Astrocyte (in vitro differentiated cells and primary cell): ENCODE measurements at regions not wholly inside any gene's neighbourhood (a gene's known extent, or its start where the extent isn't known, plus 50 kb on each side); places are given as distances from the start of the nearest gene placed in this dataset.
"Not testable (repeated sequence)": the region's sequence is repeated elsewhere in the genome, so short reads cannot be mapped to it uniquely, and the experiment has no call there.

Experiments used
- DNase-seq: peaks from one replicate; pipeline ENCODE4 v3.0.0-alpha.2; 2010; ENCODE audit warnings: low read depth
- FAIRE-seq: peaks from 2 replicates; lab custom pipeline; 2011; peaks lifted over from hg19 to GRCh38; lab: Jason Lieb, UNC
- H2AFZ ChIP-seq: 2 replicates; pipeline ENCODE4 v1.6.0; 2012; ENCODE audit warnings: low read depth, low read length, inconsistent platforms
- H3K27ac ChIP-seq: 2 replicates; pipeline ENCODE4 v1.5.1; 2011; ENCODE audit warnings: low read depth, low read length, inconsistent platforms
- H3K27me3 ChIP-seq: 2 replicates; pipeline ENCODE4 v1.6.0; 2011; ENCODE audit warnings: low read length, inconsistent platforms; ENCODE audit not compliant: insufficient read depth
- H3K36me3 ChIP-seq: 2 replicates; pipeline ENCODE4 v1.5.1; 2011; ENCODE audit warnings: low read length, inconsistent platforms; ENCODE audit not compliant: insufficient read depth
- H3K4me1 ChIP-seq: 2 replicates; pipeline ENCODE4 v1.5.1; 2011; ENCODE audit warnings: low read length, inconsistent platforms; ENCODE audit not compliant: insufficient read depth
- H3K4me2 ChIP-seq: 2 replicates; pipeline ENCODE4 v1.6.0; 2012; ENCODE audit warnings: low read length, inconsistent platforms
- H3K4me3 ChIP-seq: 2 replicates; pipeline ENCODE4 v1.5.1; 2011; ENCODE audit warnings: low read depth, mild to moderate bottlenecking, low read length, inconsistent platforms; ENCODE audit not compliant: insufficient read depth
- H3K79me2 ChIP-seq: 2 replicates; pipeline ENCODE4 v1.6.0; 2012; ENCODE audit warnings: mild to moderate bottlenecking, low read length, inconsistent platforms; ENCODE audit not compliant: insufficient read depth
- H3K9ac ChIP-seq: 2 replicates; pipeline ENCODE4 v1.6.0; 2012; ENCODE audit warnings: mild to moderate bottlenecking, low read length, inconsistent platforms
- H3K9me3 ChIP-seq: 2 replicates; pipeline ENCODE4 v1.5.1; 2012; ENCODE audit warnings: low read depth, mild to moderate bottlenecking, low read length, inconsistent platforms; ENCODE audit not compliant: insufficient read depth
- H4K20me1 ChIP-seq: 2 replicates; pipeline ENCODE4 v1.6.0; 2012; ENCODE audit warnings: low read length, inconsistent platforms; ENCODE audit not compliant: insufficient read depth
- H3K27ac Mint-ChIP-seq: one replicate; pipeline ENCODE4 v1.8.0; 2021; ENCODE audit warnings: mild to moderate bottlenecking, mixed read lengths; ENCODE audit not compliant: unreplicated experiment
- H3K27me3 Mint-ChIP-seq: one replicate; pipeline ENCODE4 v1.8.0; 2021; ENCODE audit warnings: low read depth, mixed read lengths; ENCODE audit not compliant: unreplicated experiment
- H3K36me3 Mint-ChIP-seq: one replicate; pipeline ENCODE4 v1.8.0; 2021; ENCODE audit warnings: low read depth, mixed read lengths; ENCODE audit not compliant: unreplicated experiment
- H3K4me1 Mint-ChIP-seq: one replicate; pipeline ENCODE4 v1.8.0; 2021; ENCODE audit warnings: low read depth, mixed read lengths; ENCODE audit not compliant: unreplicated experiment
- H3K4me3 Mint-ChIP-seq: one replicate; pipeline ENCODE4 v1.8.0; 2021; ENCODE audit warnings: mild to moderate bottlenecking, moderate library complexity, mixed read lengths; ENCODE audit not compliant: unreplicated experiment
- H3K9me3 Mint-ChIP-seq: one replicate; pipeline ENCODE4 v1.8.0; 2021; ENCODE audit warnings: mild to moderate bottlenecking, mixed read lengths; ENCODE audit not compliant: unreplicated experiment
- EZH2 ChIP-seq: IDR thresholded peaks from 2 replicates; pipeline ENCODE4 v1.6.1; 2012; ENCODE audit warnings: mild to moderate bottlenecking, low read length, inconsistent platforms; ENCODE audit not compliant: insufficient read depth
- TF ChIP-seq, protein P1 (sequence below): IDR thresholded peaks from 2 replicates; pipeline ENCODE4 v1.5.1; 2011; ENCODE audit warnings: low read depth, mild to moderate bottlenecking, inconsistent platforms, low read length, moderate library complexity; ENCODE audit not compliant: insufficient read depth

GRCh38 chr2:106336737-106337136, 131.5 kb downstream of the RGPD3 start:
- FAIRE-seq = no peak
- Mint-ChIP-seq H3K4me3 (no peak overlapping the region), H3K9me3 (peaks cover 6% of the 10 kb centered on the region), H3K4me1 (no peaks in the 10 kb centered on the region), H3K27ac (no peak overlapping the region), H3K27me3 (peaks cover 12% of the 10 kb centered on the region), H3K36me3 (no peaks in the 10 kb centered on the region)
- TF ChIP-seq EZH2 = no peak
- TF ChIP-seq, protein P1, sequence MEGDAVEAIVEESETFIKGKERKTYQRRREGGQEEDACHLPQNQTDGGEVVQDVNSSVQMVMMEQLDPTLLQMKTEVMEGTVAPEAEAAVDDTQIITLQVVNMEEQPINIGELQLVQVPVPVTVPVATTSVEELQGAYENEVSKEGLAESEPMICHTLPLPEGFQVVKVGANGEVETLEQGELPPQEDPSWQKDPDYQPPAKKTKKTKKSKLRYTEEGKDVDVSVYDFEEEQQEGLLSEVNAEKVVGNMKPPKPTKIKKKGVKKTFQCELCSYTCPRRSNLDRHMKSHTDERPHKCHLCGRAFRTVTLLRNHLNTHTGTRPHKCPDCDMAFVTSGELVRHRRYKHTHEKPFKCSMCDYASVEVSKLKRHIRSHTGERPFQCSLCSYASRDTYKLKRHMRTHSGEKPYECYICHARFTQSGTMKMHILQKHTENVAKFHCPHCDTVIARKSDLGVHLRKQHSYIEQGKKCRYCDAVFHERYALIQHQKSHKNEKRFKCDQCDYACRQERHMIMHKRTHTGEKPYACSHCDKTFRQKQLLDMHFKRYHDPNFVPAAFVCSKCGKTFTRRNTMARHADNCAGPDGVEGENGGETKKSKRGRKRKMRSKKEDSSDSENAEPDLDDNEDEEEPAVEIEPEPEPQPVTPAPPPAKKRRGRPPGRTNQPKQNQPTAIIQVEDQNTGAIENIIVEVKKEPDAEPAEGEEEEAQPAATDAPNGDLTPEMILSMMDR = no peak
- Histone ChIP-seq H3K36me3 (no peaks in the 10 kb centered on the region), H3K4me3 (no peak overlapping the region), H3K79me2 (no peaks in the 10 kb centered on the region), H3K27ac (no peak overlapping the region), H3K4me2 (no peak overlapping the region), H2AFZ (no peak overlapping the region), H3K9ac (no peak overlapping the region), H3K27me3 (no peaks in the 10 kb centered on the region), H3K9me3 (no peaks in the 10 kb centered on the region), H3K4me1 (no peaks in the 10 kb centered on the region), H4K20me1 (no peaks in the 10 kb centered on the region)
- no peak for DNase-seq

DNA sequence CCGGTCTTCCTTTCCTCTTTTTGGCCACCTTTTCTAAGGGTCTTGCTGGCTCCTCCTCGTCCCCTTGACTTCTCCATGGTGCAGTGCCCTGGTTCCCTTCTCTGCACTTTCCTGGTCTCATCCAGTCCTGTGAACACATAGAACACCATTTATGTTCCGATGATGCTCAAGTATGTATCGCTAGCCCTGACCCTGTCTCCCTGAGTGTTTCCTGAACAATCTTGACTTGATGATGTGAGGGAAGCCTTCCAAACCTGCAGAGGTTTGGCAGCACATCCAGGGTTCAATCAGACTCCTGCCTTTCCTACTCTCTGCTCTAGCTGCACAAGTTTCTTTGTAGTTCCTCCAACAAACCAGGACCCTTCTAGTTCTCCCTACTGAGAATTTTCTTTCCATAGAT, 132.1 kb downstream of the RGPD3 start:
- Histone ChIP-seq H3K9me3 (no peaks in the 10 kb centered on the region), H3K9ac (no peak overlapping the region), H2AFZ (no peak overlapping the region), H3K27ac (no peak overlapping the region), H3K36me3 (no peaks in the 10 kb centered on the region), H3K27me3 (no peaks in the 10 kb centered on the region), H3K4me2 (no peak overlapping the region), H4K20me1 (no peaks in the 10 kb centered on the region), H3K4me3 (no peak overlapping the region), H3K4me1 (no peaks in the 10 kb centered on the region), H3K79me2 (no peaks in the 10 kb centered on the region)
- FAIRE-seq (no peak), DNase-seq (no peak)
- Mint-ChIP-seq H3K36me3 (no peaks in the 10 kb centered on the region), H3K27ac (no peak overlapping the region), H3K4me1 (no peaks in the 10 kb centered on the region), H3K27me3 (peaks cover 12% of the 10 kb centered on the region), H3K9me3 (peaks cover 6% of the 10 kb centered on the region), H3K4me3 (no peak overlapping the region)
- no peak for TF ChIP-seq EZH2
- TF ChIP-seq, protein P1 = no peak

- H3K27me3 ChIP-seq = no peaks in the 10 kb centered on the region
- no peaks in the 10 kb centered on the region for H3K9me3 ChIP-seq
- peaks cover 8% of the 10 kb centered on the region for H3K9me3 Mint-ChIP-seq
- H3K27ac ChIP-seq = no peak overlapping the region
- FAIRE-seq = no peak
- no peak overlapping the region for H3K4me2 ChIP-seq
- no peaks in the 10 kb centered on the region for H3K36me3 Mint-ChIP-seq
- H3K4me3 ChIP-seq = no peak overlapping the region
- no peak overlapping the region for H3K4me3 Mint-ChIP-seq
- H3K4me1 ChIP-seq = no peaks in the 10 kb centered on the region
- no peak overlapping the region for H3K9ac ChIP-seq
- no peak overlapping the region for H3K27ac Mint-ChIP-seq
- no peaks in the 10 kb centered on the region for H3K79me2 ChIP-seq
- H3K27me3 Mint-ChIP-seq = peaks cover 12% of the 10 kb centered on the region
- no peaks in the 10 kb centered on the region for H3K36me3 ChIP-seq
- H2AFZ ChIP-seq = no peak overlapping the region
- H3K4me1 Mint-ChIP-seq = no peaks in the 10 kb centered on the region
- TF ChIP-seq, protein P1 = no peak
- no peak for DNase-seq
- no peaks in the 10 kb centered on the region for H4K20me1 ChIP-seq
Measured at GRCh38 chr2:106334802-106335201, 133.4 kb downstream of the RGPD3 start.

DNA sequence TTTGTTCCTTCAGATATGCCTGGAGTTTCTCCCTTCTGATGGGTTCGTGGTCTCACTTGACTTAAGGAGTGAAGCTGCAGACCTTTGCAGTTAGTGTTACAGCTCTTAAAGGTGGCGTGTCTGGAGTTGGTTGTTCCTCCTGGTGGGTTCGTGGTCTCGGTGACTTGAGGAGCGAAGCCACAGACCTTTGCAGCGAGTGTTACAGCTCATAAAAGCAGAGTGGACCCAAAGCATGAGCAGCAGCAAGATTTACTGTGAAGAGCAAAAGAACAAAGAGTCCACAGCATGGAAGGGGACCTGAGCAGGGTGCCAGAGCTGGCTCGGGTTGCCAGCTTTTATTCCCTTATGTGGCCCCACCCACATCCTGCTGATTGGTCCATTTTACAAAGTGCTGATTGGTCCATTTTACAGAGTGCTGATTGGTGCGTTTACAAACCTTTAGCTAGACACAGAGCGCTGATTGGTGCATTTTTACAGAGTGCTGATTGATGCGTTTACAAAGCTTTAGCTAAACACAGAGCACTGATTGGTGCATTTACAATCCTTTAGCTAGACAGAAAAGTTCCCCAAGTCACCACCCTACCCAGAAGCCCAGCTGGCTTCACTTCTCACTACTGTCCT, 134.8 kb downstream of the RGPD3 start:
- H4K20me1 ChIP-seq, H3K9me3 Mint-ChIP-seq, H2AFZ ChIP-seq, H3K79me2 ChIP-seq, H3K4me2 ChIP-seq, H3K36me3 Mint-ChIP-seq, H3K27me3 Mint-ChIP-seq, H3K4me1 Mint-ChIP-seq, H3K4me3 ChIP-seq, H3K4me1 ChIP-seq, H3K27me3 ChIP-seq, H3K9me3 ChIP-seq, H3K27ac Mint-ChIP-seq, H3K9ac ChIP-seq, DNase-seq, H3K36me3 ChIP-seq, H3K27ac ChIP-seq, H3K4me3 Mint-ChIP-seq, FAIRE-seq: not testable (repeated sequence)
